Inflammatory macrophage (primary cell): ENCODE measurements at regions not wholly inside any gene's neighbourhood (a gene's known extent, or its start where the extent isn't known, plus 50 kb on each side); places are given as distances from the start of the nearest gene placed in this dataset.

ENCODE experiments used
- DNase-seq, 2 donors: peaks; one replicate each; pipeline ENCODE4 v3.0.0-alpha.2; 2020 to 2022

GRCh38 chr9:90034071-90034470 is 429.3 kb downstream of the GADD45G start:
- no peak for DNase-seq

- no peak for DNase-seq
Measured at GRCh38 chr9:90035471-90035870, 430.7 kb downstream of the GADD45G start.

- DNase-seq = no peak
Measured at GRCh38 chr9:90037146-90037797, 432.5 kb downstream of the GADD45G start.

- no peak for DNase-seq
Measured at GRCh38 chr9:90038763-90039162, 434.0 kb downstream of the GADD45G start.

GRCh38 chr9:90044263-90044662 is 439.5 kb downstream of the GADD45G start:
- DNase-seq = no peak

- DNase-seq = no peak
Measured at GRCh38 chr9:90044710-90045151, 439.9 kb downstream of the GADD45G start.

- peak in 1 of 2 donors; percentile 24 for DNase-seq
Measured at GRCh38 chr9:90046317-90046861, 441.6 kb downstream of the GADD45G start.

GRCh38 chr9:90047828-90048227 is 443.0 kb downstream of the GADD45G start:
- no peak for DNase-seq

GRCh38 chr9:90052366-90052765 is 447.6 kb downstream of the GADD45G start:
- DNase-seq = no peak

- DNase-seq = peak in 1 of 2 donors; percentile 10
Measured at GRCh38 chr9:90053027-90053426, 448.2 kb downstream of the GADD45G start.

GRCh38 chr9:90054810-90055209 is 450.0 kb downstream of the GADD45G start:
- no peak for DNase-seq

GRCh38 chr9:90055226-90055625 is 450.4 kb downstream of the GADD45G start:
- DNase-seq = no peak

GRCh38 chr9:90057361-90057760 is 452.5 kb downstream of the GADD45G start:
- DNase-seq = no peak

GRCh38 chr9:90058182-90058763 is 453.5 kb downstream of the GADD45G start:
- no peak for DNase-seq

GRCh38 chr9:90059436-90059835 is 454.6 kb downstream of the GADD45G start:
- no peak for DNase-seq

- DNase-seq = no peak
Measured at GRCh38 chr9:90060256-90060655, 455.4 kb downstream of the GADD45G start.

GRCh38 chr9:90061187-90061586 is 456.4 kb downstream of the GADD45G start:
- DNase-seq = no peak

GRCh38 chr9:90062982-90063381 is 458.2 kb downstream of the GADD45G start:
- no peak for DNase-seq

GRCh38 chr9:90064248-90064647 is 459.4 kb downstream of the GADD45G start:
- no peak for DNase-seq

- peak in 1 of 2 donors; percentile 15 for DNase-seq
Measured at GRCh38 chr9:90064971-90065370, 460.2 kb downstream of the GADD45G start.

GRCh38 chr9:90065851-90066250 is 461.0 kb downstream of the GADD45G start:
- no peak for DNase-seq

- DNase-seq = no peak
Measured at GRCh38 chr9:90069085-90069484, 464.3 kb downstream of the GADD45G start.

- DNase-seq = peak in 1 of 2 donors; percentile 21
Measured at GRCh38 chr9:90070056-90070455, 465.2 kb downstream of the GADD45G start.

- DNase-seq = no peak
Measured at GRCh38 chr9:90070469-90070868, 465.7 kb downstream of the GADD45G start.
